Body of pancreas (tissue), 4 donors: ENCODE measurements at regions not wholly inside any gene's neighbourhood (a gene's known extent, or its start where the extent isn't known, plus 50 kb on each side); places are given as distances from the start of the nearest gene placed in this dataset.

Source experiments
- POLR2A ChIP-seq, 3 donors: fragments of 450-650 bp; IDR thresholded peaks; one replicate each; pipeline ENCODE4 v1.6.1; 2016; ENCODE audit warnings: antibody characterized with exemption in 3 of 3, mild to moderate bottlenecking in 2 of 3
- TF ChIP-seq, protein P1 (sequence below), 7 experiments: fragments of 450-650 bp in 4 of 7; fragments of 200-600 bp in 3 of 7; sonication (generic) in 3 of 7; IDR thresholded peaks; one replicate each; pipeline ENCODE4 v1.5.1; 2016 to 2019; ENCODE audit warnings: antibody characterized with exemption in 7 of 7

DNA sequence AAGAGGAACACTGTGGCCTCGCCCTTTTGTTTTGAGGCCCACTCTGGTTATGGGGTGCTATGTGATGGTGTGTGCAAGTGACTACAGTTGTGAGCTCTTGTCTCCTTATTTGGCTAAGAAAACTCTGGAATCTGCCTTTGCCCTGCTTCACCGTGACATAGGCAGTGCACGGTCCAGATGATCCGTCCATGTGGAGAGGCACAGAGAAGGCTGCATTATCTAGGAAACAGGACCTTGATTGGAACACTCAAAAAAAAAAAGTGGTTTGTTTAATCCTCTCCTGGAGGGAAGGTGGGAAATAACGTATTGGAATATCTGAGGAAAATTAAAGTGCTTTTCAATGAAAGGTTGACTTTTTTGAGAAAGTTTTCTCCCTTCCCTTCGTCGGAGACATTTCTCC is 233.3 kb downstream of the CHD9NB start:
- TF ChIP-seq, protein P1, sequence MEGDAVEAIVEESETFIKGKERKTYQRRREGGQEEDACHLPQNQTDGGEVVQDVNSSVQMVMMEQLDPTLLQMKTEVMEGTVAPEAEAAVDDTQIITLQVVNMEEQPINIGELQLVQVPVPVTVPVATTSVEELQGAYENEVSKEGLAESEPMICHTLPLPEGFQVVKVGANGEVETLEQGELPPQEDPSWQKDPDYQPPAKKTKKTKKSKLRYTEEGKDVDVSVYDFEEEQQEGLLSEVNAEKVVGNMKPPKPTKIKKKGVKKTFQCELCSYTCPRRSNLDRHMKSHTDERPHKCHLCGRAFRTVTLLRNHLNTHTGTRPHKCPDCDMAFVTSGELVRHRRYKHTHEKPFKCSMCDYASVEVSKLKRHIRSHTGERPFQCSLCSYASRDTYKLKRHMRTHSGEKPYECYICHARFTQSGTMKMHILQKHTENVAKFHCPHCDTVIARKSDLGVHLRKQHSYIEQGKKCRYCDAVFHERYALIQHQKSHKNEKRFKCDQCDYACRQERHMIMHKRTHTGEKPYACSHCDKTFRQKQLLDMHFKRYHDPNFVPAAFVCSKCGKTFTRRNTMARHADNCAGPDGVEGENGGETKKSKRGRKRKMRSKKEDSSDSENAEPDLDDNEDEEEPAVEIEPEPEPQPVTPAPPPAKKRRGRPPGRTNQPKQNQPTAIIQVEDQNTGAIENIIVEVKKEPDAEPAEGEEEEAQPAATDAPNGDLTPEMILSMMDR (IDR thresholded peaks at IDR 0.05) = no peak
- no peak for TF ChIP-seq POLR2A (IDR thresholded peaks at IDR 0.05)
